ENCODE measurements at regions not wholly inside any gene's neighbourhood (a gene's known extent, or its start where the extent isn't known, plus 50 kb on each side); places are given as distances from the start of the nearest gene placed in this dataset.

DNA sequence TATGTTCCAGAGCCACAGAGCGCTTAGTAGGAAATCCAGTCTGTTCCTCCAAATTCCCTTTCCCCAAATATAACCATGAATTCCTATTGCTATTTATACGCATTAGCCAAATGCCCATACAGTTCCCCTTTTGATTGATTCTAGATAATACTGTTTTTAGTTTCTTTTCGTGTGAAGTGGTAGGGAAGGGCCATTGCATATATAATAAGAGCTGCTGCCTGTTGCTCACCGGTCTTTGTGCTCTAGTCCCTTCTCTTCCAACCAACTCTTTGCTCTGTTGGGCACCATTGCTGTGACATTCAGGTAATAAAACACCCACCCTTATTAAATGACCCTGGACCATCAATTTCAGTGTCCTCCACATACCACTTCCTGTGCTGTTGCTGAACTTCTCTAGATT lies 379.9 kb upstream of the KCNMB2 start:
- no peak for TF ChIP-seq ZC3H10 (CRISPR knock-in tag; IDR thresholded peaks at IDR 0.05)
- no peak for ATAC-seq

DNA sequence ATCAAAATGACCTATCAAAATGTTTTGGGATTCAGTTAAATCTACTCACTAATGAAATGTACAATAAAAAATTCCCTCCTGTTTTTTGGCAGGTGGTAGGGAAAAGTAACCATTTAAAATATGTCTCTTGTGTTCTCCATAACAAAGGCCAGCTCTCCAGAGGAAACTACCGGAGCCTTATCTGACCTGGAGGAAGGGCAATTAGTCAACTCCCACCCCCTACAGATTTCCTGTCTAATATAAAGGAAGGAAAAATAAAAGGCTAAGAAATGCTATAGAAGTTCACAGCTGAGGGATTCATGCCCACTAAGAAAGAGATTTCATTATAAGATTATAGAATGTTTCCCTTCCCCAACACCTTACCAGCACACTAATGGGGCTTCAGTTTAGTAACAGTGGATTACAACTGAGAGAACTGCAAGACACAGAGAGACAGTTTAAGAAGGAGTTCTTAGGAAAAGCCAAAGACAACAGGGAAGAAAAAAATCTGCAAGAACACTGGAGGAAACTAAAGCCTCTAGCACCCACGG lies 376.5 kb upstream of the KCNMB2 start:
- no peak for ATAC-seq
- no peak for TF ChIP-seq ZC3H10 (CRISPR knock-in tag; IDR thresholded peaks at IDR 0.05)
- TF ChIP-seq, protein P1, sequence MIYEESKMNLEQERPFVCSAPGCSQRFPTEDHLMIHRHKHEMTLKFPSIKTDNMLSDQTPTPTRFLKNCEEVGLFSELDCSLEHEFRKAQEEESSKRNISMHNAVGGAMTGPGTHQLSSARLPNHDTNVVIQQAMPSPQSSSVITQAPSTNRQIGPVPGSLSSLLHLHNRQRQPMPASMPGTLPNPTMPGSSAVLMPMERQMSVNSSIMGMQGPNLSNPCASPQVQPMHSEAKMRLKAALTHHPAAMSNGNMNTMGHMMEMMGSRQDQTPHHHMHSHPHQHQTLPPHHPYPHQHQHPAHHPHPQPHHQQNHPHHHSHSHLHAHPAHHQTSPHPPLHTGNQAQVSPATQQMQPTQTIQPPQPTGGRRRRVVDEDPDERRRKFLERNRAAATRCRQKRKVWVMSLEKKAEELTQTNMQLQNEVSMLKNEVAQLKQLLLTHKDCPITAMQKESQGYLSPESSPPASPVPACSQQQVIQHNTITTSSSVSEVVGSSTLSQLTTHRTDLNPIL (CRISPR knock-in tag; IDR thresholded peaks at IDR 0.05; ENCODE audit: low read depth), result no peak
- TF ChIP-seq ZFP30 (CRISPR knock-in tag; IDR thresholded peaks at IDR 0.05), result no peak
- TF ChIP-seq, protein P2, sequence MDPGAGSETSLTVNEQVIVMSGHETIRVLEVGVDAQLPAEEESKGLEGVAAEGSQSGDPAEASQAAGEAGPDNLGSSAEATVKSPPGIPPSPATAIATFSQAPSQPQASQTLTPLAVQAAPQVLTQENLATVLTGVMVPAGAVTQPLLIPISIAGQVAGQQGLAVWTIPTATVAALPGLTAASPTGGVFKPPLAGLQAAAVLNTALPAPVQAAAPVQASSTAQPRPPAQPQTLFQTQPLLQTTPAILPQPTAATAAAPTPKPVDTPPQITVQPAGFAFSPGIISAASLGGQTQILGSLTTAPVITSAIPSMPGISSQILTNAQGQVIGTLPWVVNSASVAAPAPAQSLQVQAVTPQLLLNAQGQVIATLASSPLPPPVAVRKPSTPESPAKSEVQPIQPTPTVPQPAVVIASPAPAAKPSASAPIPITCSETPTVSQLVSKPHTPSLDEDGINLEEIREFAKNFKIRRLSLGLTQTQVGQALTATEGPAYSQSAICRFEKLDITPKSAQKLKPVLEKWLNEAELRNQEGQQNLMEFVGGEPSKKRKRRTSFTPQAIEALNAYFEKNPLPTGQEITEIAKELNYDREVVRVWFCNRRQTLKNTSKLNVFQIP (CRISPR knock-in tag; IDR thresholded peaks at IDR 0.05; ENCODE audit: borderline replicate concordance, low read depth), result no peak

DNA sequence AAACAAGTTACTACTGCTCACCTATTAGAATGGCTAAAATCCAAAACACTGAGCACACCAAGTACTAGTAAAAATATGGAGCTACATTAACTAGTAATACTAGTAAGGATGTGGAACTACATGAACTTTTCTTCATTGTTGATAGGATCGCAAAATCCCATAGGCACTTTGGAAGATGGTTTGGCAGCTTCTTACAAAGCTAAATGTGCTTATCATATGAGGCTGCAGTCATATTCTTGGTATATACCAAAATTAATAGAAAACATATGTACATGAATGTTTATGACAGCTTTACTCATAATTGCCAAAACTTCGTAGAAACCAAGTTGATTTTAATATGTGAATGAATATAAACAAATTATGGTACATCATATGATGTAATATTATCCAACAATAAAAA lies 366.8 kb upstream of the KCNMB2 start:
- no peak for ATAC-seq
- TF ChIP-seq TCF4 (CRISPR knock-in tag; IDR thresholded peaks at IDR 0.05; ENCODE audit: borderline replicate concordance), result peak; percentile 46
- no peak for TF ChIP-seq SNAI2 (CRISPR knock-in tag; IDR thresholded peaks at IDR 0.05)
- peak; percentile 46; the same call in 1 of the 2 replicates for TF ChIP-seq BACH2 (CRISPR knock-in tag; IDR thresholded peaks at IDR 0.05; ENCODE audit: borderline replicate concordance)
- no peak for TF ChIP-seq ISL1 (CRISPR knock-in tag; IDR thresholded peaks at IDR 0.05)
- peak; percentile 12; the same call in 1 of the 2 replicates for TF ChIP-seq ZNF70 (CRISPR knock-in tag; IDR thresholded peaks at IDR 0.05)
- no peak for TF ChIP-seq ARNTL (CRISPR knock-in tag; IDR thresholded peaks at IDR 0.05; ENCODE audit: borderline replicate concordance, low read depth)
- no peak for TF ChIP-seq ZNF565 (CRISPR knock-in tag; conservative IDR thresholded peaks at IDR 0.05; ENCODE audit: low read depth)
- 0 out of 2 replicates have a peak, but pooled peaks have one; percentile 51 for TF ChIP-seq ZFP3 (CRISPR knock-in tag; IDR thresholded peaks at IDR 0.05)
- TF ChIP-seq CSDC2 (CRISPR knock-in tag; IDR thresholded peaks at IDR 0.05), result no peak

DNA sequence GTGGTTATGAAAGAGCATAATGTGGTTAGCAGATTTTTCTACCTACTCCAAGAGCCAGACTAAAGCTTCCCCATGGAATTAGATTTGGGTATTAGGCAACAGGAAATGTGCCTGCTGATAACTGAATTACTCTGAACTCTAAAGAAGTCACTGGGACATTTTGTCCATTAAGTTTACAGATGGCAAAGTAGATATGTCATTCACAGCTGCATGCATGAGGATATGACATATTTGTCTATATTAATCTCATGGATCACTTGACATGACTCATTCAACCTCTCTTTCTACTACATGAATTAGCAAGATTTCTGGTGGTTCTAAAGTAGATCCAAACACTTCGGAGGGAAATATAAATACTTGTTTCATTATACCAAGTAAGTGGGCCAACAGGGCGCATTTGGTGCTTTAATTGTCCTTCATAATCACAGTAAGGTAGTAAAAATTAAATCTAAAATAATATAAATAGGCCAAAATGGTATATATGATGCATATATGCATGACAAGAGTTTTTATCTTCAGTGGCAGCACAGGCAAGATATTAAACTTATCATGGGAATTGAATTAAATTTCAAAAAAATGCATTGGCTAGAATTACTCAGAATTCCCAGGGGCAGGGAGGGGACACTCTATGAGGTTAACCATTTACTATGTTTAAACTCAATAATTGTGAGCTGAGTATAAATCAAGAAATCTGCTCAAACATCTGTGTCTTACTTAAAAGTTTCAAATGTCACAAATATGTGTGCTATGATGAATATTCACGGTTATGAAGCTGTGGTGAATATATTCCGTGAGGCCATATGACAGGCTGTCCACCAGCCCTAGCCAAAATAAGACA lies 365.3 kb upstream of the KCNMB2 start:
- peak; percentile 91 for ATAC-seq
- TF ChIP-seq, protein P3, sequence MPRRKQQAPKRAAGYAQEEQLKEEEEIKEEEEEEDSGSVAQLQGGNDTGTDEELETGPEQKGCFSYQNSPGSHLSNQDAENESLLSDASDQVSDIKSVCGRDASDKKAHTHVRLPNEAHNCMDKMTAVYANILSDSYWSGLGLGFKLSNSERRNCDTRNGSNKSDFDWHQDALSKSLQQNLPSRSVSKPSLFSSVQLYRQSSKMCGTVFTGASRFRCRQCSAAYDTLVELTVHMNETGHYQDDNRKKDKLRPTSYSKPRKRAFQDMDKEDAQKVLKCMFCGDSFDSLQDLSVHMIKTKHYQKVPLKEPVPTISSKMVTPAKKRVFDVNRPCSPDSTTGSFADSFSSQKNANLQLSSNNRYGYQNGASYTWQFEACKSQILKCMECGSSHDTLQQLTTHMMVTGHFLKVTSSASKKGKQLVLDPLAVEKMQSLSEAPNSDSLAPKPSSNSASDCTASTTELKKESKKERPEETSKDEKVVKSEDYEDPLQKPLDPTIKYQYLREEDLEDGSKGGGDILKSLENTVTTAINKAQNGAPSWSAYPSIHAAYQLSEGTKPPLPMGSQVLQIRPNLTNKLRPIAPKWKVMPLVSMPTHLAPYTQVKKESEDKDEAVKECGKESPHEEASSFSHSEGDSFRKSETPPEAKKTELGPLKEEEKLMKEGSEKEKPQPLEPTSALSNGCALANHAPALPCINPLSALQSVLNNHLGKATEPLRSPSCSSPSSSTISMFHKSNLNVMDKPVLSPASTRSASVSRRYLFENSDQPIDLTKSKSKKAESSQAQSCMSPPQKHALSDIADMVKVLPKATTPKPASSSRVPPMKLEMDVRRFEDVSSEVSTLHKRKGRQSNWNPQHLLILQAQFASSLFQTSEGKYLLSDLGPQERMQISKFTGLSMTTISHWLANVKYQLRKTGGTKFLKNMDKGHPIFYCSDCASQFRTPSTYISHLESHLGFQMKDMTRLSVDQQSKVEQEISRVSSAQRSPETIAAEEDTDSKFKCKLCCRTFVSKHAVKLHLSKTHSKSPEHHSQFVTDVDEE (CRISPR knock-in tag; IDR thresholded peaks at IDR 0.05), result peak; percentile 100
- TF ChIP-seq ARNTL (CRISPR knock-in tag; IDR thresholded peaks at IDR 0.05; ENCODE audit: borderline replicate concordance, low read depth) (peak; percentile 60; the same call in 1 of the 2 replicates), BACH2 (CRISPR knock-in tag; IDR thresholded peaks at IDR 0.05; ENCODE audit: borderline replicate concordance) (peak; percentile 54; the same call in 1 of the 2 replicates), SNAI2 (CRISPR knock-in tag; IDR thresholded peaks at IDR 0.05) (peak; percentile 97), TOX (CRISPR knock-in tag; IDR thresholded peaks at IDR 0.05; ENCODE audit: borderline replicate concordance) (no peak), PPARA (CRISPR knock-in tag; IDR thresholded peaks at IDR 0.05; ENCODE audit: borderline replicate concordance) (peak; percentile 89), TCF4 (CRISPR knock-in tag; IDR thresholded peaks at IDR 0.05; ENCODE audit: borderline replicate concordance) (peak; percentile 96), OSR1 (CRISPR knock-in tag; IDR thresholded peaks at IDR 0.05) (no peak), ZFP30 (CRISPR knock-in tag; IDR thresholded peaks at IDR 0.05) (peak; percentile 51; the same call in 1 of the 2 replicates), ISL1 (CRISPR knock-in tag; IDR thresholded peaks at IDR 0.05) (peak; percentile 99), CSDC2 (CRISPR knock-in tag; IDR thresholded peaks at IDR 0.05) (no peak), ZC3H10 (CRISPR knock-in tag; IDR thresholded peaks at IDR 0.05) (peak; percentile 97), ZNF8 (CRISPR knock-in tag; IDR thresholded peaks at IDR 0.05) (peak; percentile 81), ZFP3 (CRISPR knock-in tag; IDR thresholded peaks at IDR 0.05) (peak; percentile 85), RARB (CRISPR knock-in tag; IDR thresholded peaks at IDR 0.05) (no peak; the same call in 1 of the 2 replicates), ZNF70 (CRISPR knock-in tag; IDR thresholded peaks at IDR 0.05) (peak; percentile 74), GLIS3 (CRISPR knock-in tag; IDR thresholded peaks at IDR 0.05) (peak; percentile 94; the same call in 1 of the 2 replicates)
- TF ChIP-seq, protein P4, sequence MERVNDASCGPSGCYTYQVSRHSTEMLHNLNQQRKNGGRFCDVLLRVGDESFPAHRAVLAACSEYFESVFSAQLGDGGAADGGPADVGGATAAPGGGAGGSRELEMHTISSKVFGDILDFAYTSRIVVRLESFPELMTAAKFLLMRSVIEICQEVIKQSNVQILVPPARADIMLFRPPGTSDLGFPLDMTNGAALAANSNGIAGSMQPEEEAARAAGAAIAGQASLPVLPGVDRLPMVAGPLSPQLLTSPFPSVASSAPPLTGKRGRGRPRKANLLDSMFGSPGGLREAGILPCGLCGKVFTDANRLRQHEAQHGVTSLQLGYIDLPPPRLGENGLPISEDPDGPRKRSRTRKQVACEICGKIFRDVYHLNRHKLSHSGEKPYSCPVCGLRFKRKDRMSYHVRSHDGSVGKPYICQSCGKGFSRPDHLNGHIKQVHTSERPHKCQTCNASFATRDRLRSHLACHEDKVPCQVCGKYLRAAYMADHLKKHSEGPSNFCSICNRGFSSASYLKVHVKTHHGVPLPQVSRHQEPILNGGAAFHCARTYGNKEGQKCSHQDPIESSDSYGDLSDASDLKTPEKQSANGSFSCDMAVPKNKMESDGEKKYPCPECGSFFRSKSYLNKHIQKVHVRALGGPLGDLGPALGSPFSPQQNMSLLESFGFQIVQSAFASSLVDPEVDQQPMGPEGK (CRISPR knock-in tag; IDR thresholded peaks at IDR 0.05; ENCODE audit: borderline replicate concordance), result peak; percentile 98
- TF ChIP-seq, protein P1 (CRISPR knock-in tag; IDR thresholded peaks at IDR 0.05; ENCODE audit: low read depth), result peak; percentile 97
- TF ChIP-seq, protein P5, sequence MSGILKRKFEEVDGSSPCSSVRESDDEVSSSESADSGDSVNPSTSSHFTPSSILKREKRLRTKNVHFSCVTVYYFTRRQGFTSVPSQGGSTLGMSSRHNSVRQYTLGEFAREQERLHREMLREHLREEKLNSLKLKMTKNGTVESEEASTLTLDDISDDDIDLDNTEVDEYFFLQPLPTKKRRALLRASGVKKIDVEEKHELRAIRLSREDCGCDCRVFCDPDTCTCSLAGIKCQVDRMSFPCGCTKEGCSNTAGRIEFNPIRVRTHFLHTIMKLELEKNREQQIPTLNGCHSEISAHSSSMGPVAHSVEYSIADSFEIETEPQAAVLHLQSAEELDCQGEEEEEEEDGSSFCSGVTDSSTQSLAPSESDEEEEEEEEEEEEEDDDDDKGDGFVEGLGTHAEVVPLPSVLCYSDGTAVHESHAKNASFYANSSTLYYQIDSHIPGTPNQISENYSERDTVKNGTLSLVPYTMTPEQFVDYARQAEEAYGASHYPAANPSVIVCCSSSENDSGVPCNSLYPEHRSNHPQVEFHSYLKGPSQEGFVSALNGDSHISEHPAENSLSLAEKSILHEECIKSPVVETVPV (CRISPR knock-in tag; IDR thresholded peaks at IDR 0.05), result peak; percentile 98

Measured in SK-N-SH treated with all-trans-retinoic acid at 6 μM for 48 hours (cell line).